Spinal cord (tissue), 9 donors: ENCODE measurements at regions not wholly inside any gene's neighbourhood (a gene's known extent, or its start where the extent isn't known, plus 50 kb on each side); places are given as distances from the start of the nearest gene placed in this dataset.
"Not testable (repeated sequence)": the region's sequence is repeated elsewhere in the genome, so short reads cannot be mapped to it uniquely, and the experiment has no call there.

Experiments used
- DNase-seq, 6 donors: peaks; one replicate each; pipeline versions ENCODE4 v3.0.0 to v3.0.0-alpha.2; 2013 to 2015; ENCODE audit warnings: low spot score in 6 of 6, low read depth in 4 of 6
- H3K27ac ChIP-seq: one replicate; pipeline ENCODE4 v1.5.1; 2013; ENCODE audit warnings: low read depth, low read length, control low read depth
- H3K27me3 ChIP-seq: one replicate; pipeline ENCODE4 v1.6.1; 2013; ENCODE audit warnings: low read length; ENCODE audit not compliant: control insufficient read depth, insufficient read depth
- H3K36me3 ChIP-seq: one replicate; pipeline ENCODE4 v1.6.1; 2013; ENCODE audit warnings: low read length; ENCODE audit not compliant: control insufficient read depth, insufficient read depth
- H3K4me1 ChIP-seq: one replicate; pipeline ENCODE4 v1.6.1; 2013; ENCODE audit warnings: low read length; ENCODE audit not compliant: control insufficient read depth, insufficient read depth
- H3K4me3 ChIP-seq: one replicate; pipeline ENCODE4 v1.5.1; 2013; ENCODE audit warnings: low read depth, low read length, control low read depth
- H3K9me3 ChIP-seq: one replicate; pipeline ENCODE4 v1.6.1; 2013; ENCODE audit warnings: low read length; ENCODE audit not compliant: control insufficient read depth, insufficient read depth
- WGBS: methylation state at CpG from one replicate; pipeline ENCODE4 v1.1.5; 2013; ENCODE audit warnings: missing lambda C conversion rate; ENCODE audit not compliant: insufficient coverage; 5-methylcytosine and 5-hydroxymethylcytosine counted together
- donor health status: healthy.

DNA sequence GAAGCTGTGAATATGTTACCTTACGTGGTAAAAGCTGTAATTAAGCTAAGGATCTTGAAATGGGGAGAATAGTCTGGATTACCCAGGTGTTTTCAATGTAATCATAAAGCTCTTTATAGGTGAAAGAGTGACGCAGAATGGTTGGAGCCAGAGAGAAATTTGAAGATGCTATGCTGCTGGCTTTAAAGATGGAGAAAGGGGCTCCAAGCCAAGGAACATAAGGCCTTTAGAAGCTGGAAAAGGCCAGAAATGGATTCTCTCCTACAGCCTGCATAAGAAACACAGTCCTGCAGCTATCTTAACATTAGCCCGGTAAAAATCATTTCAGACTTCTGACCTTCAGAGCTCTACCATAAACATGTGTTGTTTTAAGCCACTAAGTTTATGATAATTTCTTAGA lies 243.3 kb upstream of the VLDLR start:
- Histone ChIP-seq H3K4me3 (no peak overlapping the region), H3K4me1 (no peaks in the 10 kb centered on the region), H3K36me3 (no peaks in the 10 kb centered on the region), H3K9me3 (no peaks in the 10 kb centered on the region), H3K27me3 (no peaks in the 10 kb centered on the region), H3K27ac (no peak overlapping the region)
- peak in 1 of 6 donors; percentile 64 for DNase-seq
- WGBS = 70% methylated on average over 2 of the region's 3 CpGs

DNA sequence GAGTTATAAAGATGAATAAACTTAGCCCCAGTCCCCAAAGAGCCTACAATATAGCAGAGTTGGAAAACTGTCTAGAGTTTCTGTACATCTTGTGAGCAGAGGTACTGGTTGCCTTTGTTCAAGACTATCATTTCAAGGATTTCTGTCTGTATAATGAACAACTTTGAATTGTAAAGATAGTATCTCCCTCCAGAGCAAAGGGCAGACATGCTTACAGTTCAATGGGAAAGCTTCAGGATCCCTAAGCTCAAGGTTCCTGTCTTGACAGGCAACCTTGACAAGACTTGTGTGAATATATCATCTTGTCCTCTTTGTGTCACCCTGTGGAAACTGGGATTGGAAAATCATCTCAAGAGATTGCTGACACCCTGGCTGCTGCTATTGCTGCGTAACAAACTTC lies 242.8 kb upstream of the VLDLR start:
- no peak for DNase-seq
- Histone ChIP-seq H3K9me3 (no peaks in the 10 kb centered on the region), H3K36me3 (no peaks in the 10 kb centered on the region), H3K4me1 (no peaks in the 10 kb centered on the region), H3K27me3 (no peaks in the 10 kb centered on the region), H3K4me3 (no peak overlapping the region), H3K27ac (no peak overlapping the region)
- no CpG with 5 or more reads among the region's 1 CpG for WGBS

DNA sequence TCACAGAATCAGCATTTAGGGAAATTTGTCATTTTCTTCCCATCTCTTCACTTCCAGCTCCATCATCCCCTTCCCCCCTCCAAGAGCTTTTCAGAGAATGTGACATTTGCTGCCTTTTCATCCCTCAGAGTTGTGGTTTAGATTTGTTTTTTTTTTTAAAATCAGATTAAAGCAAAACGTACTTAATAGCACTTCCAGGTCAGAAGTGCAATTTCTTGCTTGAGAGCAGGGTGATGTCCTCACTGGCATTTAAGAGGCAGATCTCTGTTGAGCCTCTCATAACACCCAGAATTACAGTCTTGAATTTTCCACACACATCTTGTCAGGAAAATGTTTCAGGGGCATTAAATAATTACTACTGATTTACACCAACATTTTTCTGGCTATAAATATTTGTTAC lies 236.8 kb upstream of the VLDLR start:
- H3K36me3 ChIP-seq = no peaks in the 10 kb centered on the region
- H3K4me3 ChIP-seq = no peak overlapping the region
- H3K4me1 ChIP-seq = no peaks in the 10 kb centered on the region
- DNase-seq = no peak
- H3K9me3 ChIP-seq = no peaks in the 10 kb centered on the region
- H3K27me3 ChIP-seq = no peaks in the 10 kb centered on the region
- WGBS = no CpG with 5 or more reads among the region's 1 CpG
- H3K27ac ChIP-seq = no peak overlapping the region

DNA sequence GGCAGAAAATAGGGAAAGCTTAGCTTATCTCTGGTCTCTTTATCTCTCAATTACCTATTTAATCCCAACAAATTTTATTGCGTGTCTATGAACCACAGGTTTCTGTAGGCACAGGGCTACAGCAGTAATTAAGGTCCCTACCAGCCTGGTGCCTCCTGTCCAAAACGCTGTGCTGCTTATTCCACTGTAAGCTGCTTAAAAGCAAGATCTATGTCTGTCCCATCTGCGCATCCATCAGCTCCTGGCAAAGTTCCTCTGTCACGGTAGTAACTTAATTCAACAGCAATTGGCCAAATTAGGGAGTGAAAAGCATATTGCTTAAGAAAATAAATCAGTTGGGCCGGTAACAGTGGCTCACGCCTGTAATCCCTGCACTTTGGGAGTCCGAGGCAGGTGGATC lies 235.8 kb upstream of the VLDLR start:
- peak in 3 of 6 donors; percentile 0 to 87 (median 43) for DNase-seq
- WGBS = 59% methylated on average over 7 of the region's 7 CpGs
- Histone ChIP-seq H3K36me3 (no peaks in the 10 kb centered on the region), H3K9me3 (no peaks in the 10 kb centered on the region), H3K4me1 (no peaks in the 10 kb centered on the region), H3K27ac (no peak overlapping the region), H3K27me3 (no peaks in the 10 kb centered on the region), H3K4me3 (no peak overlapping the region)

DNA sequence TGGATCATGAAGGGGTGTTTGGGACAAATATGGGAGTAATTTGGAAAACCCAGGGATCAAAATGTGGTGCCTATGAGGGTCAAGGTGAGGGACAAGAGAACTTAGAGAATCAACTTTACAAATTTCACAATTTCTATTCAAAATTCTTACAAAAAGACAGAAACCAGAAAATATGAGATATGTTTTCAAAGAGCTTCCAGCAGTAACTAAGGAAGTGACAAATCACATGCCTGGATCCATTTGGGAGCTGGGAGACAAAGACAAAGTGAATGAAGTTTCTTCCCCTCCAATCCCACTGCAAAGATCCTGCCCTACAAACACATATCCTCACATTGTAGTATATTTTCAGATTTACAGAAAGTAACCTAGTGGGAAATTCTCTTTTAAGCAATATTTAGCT lies 235.0 kb upstream of the VLDLR start:
- H3K4me1 ChIP-seq = no peaks in the 10 kb centered on the region
- DNase-seq = no peak
- no peaks in the 10 kb centered on the region for H3K27me3 ChIP-seq
- H3K4me3 ChIP-seq = no peak overlapping the region
- H3K9me3 ChIP-seq = no peaks in the 10 kb centered on the region
- H3K36me3 ChIP-seq = no peaks in the 10 kb centered on the region
- H3K27ac ChIP-seq = no peak overlapping the region

DNA sequence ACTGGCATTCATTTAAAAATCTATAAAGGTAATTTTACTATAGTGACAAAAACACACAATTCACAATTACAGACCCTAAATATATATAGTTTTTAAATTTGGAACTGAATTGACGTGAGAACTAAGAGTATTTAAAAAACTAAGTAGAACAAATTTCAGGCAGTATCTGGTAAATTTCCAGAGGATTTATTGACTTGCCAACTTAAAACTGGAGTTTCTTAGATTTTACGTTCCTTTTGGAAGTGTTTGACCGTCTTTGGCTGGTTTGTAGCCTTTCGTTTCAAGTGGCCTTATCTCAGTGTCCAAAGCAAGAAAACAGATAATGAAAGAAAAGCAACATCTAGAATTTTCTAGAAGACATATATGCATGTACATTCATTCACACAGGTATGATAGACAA lies 234.4 kb upstream of the VLDLR start:
- H3K4me1 ChIP-seq = no peaks in the 10 kb centered on the region
- no peak overlapping the region for H3K27ac ChIP-seq
- WGBS = no CpG with 5 or more reads among the region's 4 CpGs
- H3K4me3 ChIP-seq = no peak overlapping the region
- H3K9me3 ChIP-seq = no peaks in the 10 kb centered on the region
- no peaks in the 10 kb centered on the region for H3K36me3 ChIP-seq
- H3K27me3 ChIP-seq = no peaks in the 10 kb centered on the region
- DNase-seq = no peak

DNA sequence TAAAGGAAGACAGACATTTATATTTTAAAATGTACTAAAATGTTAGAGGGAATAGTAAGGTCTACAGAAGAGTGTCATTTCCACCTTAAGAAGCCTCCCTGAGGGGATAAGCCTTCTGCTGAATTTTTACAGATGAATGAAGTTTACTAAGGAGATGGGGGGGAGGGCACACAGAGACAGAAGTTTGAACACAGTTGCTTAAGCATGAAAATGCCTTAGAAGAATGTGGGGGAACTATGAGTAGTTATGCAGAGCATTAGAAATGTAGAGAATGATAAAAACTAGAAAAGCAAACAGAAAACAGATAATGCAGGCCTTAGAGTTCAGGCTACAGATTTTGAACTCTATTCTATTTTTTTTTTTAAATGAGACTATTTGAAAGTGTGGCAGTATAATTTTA lies 232.2 kb upstream of the VLDLR start:
- no peak overlapping the region for H3K27ac ChIP-seq
- peaks cover 1% of the 10 kb centered on the region for H3K9me3 ChIP-seq
- DNase-seq = no peak
- no peaks in the 10 kb centered on the region for H3K27me3 ChIP-seq
- H3K4me3 ChIP-seq = no peak overlapping the region
- H3K36me3 ChIP-seq = no peaks in the 10 kb centered on the region
- H3K4me1 ChIP-seq = no peaks in the 10 kb centered on the region

DNA sequence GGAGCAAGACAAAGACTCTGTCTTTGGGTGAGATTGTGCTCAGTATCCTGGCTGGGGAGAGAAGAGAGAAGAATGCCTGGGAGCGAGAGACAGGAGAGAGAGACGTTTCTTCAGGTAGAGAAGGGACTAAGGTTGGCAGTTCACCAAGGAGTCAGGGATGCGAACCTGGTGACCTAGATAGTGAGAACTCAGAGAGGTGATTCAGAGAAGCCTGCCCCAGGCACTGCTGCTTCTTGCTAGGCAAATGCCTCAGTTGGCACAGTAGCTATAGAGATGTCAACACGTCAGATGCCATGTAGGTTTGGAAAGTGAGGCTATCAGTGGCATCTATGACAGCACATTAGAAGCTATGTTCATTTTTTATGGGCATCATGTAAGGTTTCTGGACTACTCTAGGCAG lies 231.6 kb upstream of the VLDLR start:
- DNase-seq = no peak
- Histone ChIP-seq H3K36me3 (no peaks in the 10 kb centered on the region), H3K4me3 (no peak overlapping the region), H3K9me3 (peaks cover 1% of the 10 kb centered on the region), H3K4me1 (no peaks in the 10 kb centered on the region), H3K27me3 (no peaks in the 10 kb centered on the region), H3K27ac (no peak overlapping the region)
- 97% methylated on average over 4 of the region's 4 CpGs for WGBS

DNA sequence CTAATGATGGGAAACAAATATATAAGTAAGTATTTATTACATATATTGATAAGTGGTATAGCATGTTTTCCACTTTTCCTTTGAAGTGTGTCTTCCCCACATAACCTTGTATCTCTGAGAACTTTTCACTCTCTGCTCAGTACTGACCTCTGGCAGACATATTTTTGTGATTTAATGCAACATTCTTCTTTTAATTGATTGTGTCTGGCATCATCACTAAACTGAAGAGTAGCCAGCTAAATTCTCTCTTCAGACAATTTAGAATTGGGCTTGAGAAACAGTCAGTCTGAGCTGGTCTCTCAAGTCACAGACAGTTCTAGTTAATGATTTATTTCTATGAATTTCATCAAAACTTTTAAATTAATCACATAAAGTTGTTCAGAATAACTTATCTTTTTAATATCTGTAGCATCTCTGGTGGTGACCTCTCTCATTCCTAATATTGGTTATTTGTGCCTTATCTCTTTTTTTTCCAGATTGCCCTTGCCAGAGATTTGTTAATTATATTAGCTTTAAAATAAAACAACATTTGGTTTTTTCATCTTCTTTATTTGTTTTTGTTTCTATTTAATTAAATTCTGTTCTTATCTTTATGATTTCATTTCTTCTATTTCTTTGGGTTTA lies 230.0 kb upstream of the VLDLR start:
- H3K4me3 ChIP-seq, H3K27ac ChIP-seq, H3K36me3 ChIP-seq, H3K27me3 ChIP-seq, DNase-seq, H3K9me3 ChIP-seq, H3K4me1 ChIP-seq: not testable (repeated sequence)

DNA sequence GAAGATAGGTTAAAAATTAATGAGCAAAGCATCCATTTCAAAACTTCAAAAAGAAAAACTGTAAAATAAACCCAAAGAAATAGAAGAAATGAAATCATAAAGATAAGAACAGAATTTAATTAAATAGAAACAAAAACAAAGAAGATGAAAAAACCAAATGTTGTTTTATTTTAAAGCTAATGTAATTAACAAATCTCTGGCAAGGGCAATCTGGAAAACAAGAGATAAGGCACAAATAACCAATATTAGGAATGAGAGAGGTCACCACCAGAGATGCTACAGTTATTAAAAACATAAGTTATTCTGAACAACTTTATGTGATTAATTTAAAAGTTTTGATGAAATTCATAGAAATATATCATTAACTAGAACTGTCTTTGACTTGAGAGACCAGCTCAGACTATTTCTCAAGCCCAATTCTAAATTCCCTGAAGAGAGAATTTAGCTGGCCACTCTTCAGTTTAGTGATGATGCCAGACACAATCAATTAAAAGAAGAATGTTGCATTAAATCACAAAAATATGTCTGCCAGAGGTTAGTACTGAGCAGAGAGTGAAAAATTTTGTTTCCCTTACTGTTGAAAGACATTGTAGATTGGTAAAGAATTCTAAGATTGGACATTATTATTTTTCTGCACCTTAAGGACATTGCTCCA lies 227.4 kb upstream of the VLDLR start:
- H3K4me1 ChIP-seq, H3K27me3 ChIP-seq, H3K4me3 ChIP-seq, H3K27ac ChIP-seq, H3K9me3 ChIP-seq, H3K36me3 ChIP-seq, DNase-seq: not testable (repeated sequence)
